Stomach (tissue), 8 donors: ENCODE measurements at regions not wholly inside any gene's neighbourhood (a gene's known extent, or its start where the extent isn't known, plus 50 kb on each side); places are given as distances from the start of the nearest gene placed in this dataset.

Experiments
- DNase-seq, 2 donors: peaks; one replicate each; pipeline versions ENCODE4 v3.0.0 to v3.0.0-alpha.2; 2013 to 2019
- H3K27ac ChIP-seq, 5 donors: fragments of 200-600 bp in 4 of 5; sonication (generic) in 4 of 5; one replicate each; pipeline ENCODE4 v1.5.1; 2013 to 2019; ENCODE audit warnings: mild to moderate bottlenecking in 1 of 5, moderate library complexity in 1 of 5
- H3K27me3 ChIP-seq, 3 donors: fragments of 200-600 bp; sonication (generic); one replicate each; pipeline ENCODE4 v1.5.1; 2017 to 2019; ENCODE audit warnings: mixed run types in 1 of 3
- H3K36me3 ChIP-seq, 4 donors: fragments of 200-600 bp; sonication (generic); 1 replicate in 3 of 4; 2 replicates in 1 of 4; pipeline ENCODE4 v1.5.1; 2016 to 2019
- H3K4me1 ChIP-seq, 4 donors: fragments of 200-600 bp; sonication (generic); one replicate each; pipeline ENCODE4 v1.5.1; 2016 to 2019
- H3K4me3 ChIP-seq, 4 donors: fragments of 200-600 bp; sonication (generic) in 3 of 4; one replicate each; pipeline ENCODE4 v1.5.1; 2016 to 2019; ENCODE audit warnings: mild to moderate bottlenecking in 1 of 4
- H3K9me3 ChIP-seq, 4 donors: fragments of 200-600 bp; sonication (generic); one replicate each; pipeline ENCODE4 v1.5.1; 2016 to 2019
- EP300 ChIP-seq: sonication (generic); formaldehyde crosslinking; IDR thresholded peaks from one replicate; pipeline ENCODE4 v1.6.1; 2017; ENCODE audit warnings: antibody characterized with exemption
- POLR2A ChIP-seq, 4 donors: fragments of 450-650 bp; IDR thresholded peaks; one replicate each; pipeline ENCODE4 v1.6.1; 2016; ENCODE audit warnings: antibody characterized with exemption in 4 of 4, control low read depth in 2 of 4, mild to moderate bottlenecking in 1 of 4, moderate library complexity in 1 of 4
- POLR2AphosphoS5 ChIP-seq, 3 donors: sonication (generic); formaldehyde crosslinking; IDR thresholded peaks; one replicate each; pipeline ENCODE4 v1.6.1; 2016; ENCODE audit warnings: antibody characterized with exemption in 3 of 3
- WGBS, 5 donors: extraction: QIAGEN DNeasy Blood & Tissue Kit in 3 of 5; methylation state at CpG; one replicate each; pipeline versions ENCODE4 v1.1.5 to v1.1.7; 2013 to 2018; 5-methylcytosine and 5-hydroxymethylcytosine counted together
- intact Hi-C: fragments of 100-400 bp; cut with DNase I; formaldehyde crosslinking; loops from one replicate; pipeline ENCODE4 v1.15.1; 2023; ENCODE audit warnings: low total_unique reads
- TF ChIP-seq, protein P1 (sequence below), 7 experiments: fragments of 450-650 bp in 4 of 7; fragments of 200-600 bp in 3 of 7; sonication (generic) in 3 of 7; IDR thresholded peaks; one replicate each; pipeline ENCODE4 v1.5.1; 2016 to 2019; ENCODE audit warnings: antibody characterized with exemption in 7 of 7, control low read depth in 2 of 7, mild to moderate bottlenecking in 1 of 7
- donor health status: healthy with polysubstance abuse.
- donor health status: Bipolar disorder and iron deficiency.
- donor health status: healthy.

DNA sequence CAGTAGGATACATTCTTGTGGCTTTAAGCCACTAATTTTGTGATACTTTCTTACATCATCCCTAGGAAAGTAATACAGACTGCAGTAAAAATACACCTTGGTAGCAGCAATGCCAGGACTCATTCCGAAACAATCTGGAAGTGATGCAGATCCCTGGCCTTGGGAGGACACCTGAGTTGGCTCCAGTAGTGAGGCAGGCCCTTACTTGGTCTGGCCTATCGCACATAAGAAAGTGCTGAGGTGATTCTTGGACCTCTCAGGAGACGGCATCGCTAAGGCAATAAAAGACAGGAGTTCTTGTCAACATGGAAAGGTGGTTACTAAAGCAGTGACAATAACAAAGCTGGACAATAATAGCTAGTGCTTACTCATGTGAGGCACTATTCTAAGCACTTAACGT is 126.5 kb downstream of the SUCNR1 start:
- no peak for TF ChIP-seq EP300
- no peak for TF ChIP-seq POLR2A (IDR thresholded peaks at IDR 0.05)
- TF ChIP-seq, protein P1, sequence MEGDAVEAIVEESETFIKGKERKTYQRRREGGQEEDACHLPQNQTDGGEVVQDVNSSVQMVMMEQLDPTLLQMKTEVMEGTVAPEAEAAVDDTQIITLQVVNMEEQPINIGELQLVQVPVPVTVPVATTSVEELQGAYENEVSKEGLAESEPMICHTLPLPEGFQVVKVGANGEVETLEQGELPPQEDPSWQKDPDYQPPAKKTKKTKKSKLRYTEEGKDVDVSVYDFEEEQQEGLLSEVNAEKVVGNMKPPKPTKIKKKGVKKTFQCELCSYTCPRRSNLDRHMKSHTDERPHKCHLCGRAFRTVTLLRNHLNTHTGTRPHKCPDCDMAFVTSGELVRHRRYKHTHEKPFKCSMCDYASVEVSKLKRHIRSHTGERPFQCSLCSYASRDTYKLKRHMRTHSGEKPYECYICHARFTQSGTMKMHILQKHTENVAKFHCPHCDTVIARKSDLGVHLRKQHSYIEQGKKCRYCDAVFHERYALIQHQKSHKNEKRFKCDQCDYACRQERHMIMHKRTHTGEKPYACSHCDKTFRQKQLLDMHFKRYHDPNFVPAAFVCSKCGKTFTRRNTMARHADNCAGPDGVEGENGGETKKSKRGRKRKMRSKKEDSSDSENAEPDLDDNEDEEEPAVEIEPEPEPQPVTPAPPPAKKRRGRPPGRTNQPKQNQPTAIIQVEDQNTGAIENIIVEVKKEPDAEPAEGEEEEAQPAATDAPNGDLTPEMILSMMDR (IDR thresholded peaks at IDR 0.05) = no peak
- no peak for TF ChIP-seq POLR2AphosphoS5 (IDR thresholded peaks at IDR 0.05)
- DNase-seq = no peak
- H3K27ac ChIP-seq = no peak overlapping the region
- intact Hi-C loops = no loop called here
- no peak overlapping the region for H3K4me3 ChIP-seq
- WGBS, 5 donors = 82 to 95% (median 93%) methylated on average over 5 of the region's 5 CpGs
- H3K9me3 ChIP-seq = no peaks in the 10 kb centered on the region
- no peaks in the 10 kb centered on the region for H3K4me1 ChIP-seq
- no peaks in the 10 kb centered on the region for H3K36me3 ChIP-seq
- H3K27me3 ChIP-seq = no peaks in the 10 kb centered on the region

DNA sequence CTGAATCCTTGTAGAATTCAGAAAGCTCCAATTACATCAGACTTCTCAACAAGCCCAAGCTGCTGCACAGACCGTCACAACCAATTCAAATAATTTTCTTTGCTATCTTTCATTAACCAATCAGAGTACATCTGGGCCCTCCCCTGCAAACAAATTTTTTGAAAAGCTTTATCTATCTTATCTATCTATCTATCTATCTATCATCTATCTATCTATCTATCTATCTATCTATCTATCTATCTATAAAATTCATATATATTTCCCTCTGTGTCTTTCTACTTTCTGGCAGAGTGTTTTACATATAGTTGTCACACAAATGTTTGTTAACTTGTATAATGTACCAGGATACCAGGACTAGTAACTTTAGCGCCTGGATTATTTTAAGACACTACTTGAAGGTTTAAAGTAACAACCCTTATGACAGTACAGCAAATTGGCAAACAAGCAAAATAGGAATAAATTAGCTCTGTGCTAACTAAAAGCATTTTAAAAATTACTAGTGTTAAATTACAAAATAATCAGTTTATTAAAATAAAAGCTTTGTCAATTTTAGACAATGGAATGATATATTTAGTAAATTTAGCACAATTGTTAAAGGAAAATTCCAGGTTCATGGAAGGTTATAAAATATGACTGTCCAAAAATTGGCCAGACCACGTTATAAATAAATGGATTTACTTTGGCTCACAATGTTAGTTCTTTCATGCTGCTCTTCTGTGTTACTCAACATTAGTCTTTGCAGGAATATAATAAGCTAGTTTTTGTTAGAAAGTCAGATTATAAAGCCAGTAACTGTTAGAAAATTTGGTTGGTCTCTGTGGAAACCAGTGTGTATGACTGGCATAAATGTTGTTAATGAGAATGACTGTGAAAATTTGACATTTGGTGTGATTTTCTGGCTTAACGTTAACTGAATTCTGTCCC is 138.6 kb downstream of the SUCNR1 start:
- Histone ChIP-seq H3K27me3 (no peaks in the 10 kb centered on the region), H3K36me3 (no peaks in the 10 kb centered on the region), H3K4me3 (no peak overlapping the region), H3K4me1 (no peaks in the 10 kb centered on the region), H3K9me3 (no peaks in the 10 kb centered on the region), H3K27ac (no peak overlapping the region)
- intact Hi-C loops = no loop called here
- DNase-seq = no peak
- WGBS, 5 donors = 67 to 80% (median 75%) methylated on average over 4 of the region's 4 CpGs
- TF ChIP-seq EP300 (no peak), POLR2A (IDR thresholded peaks at IDR 0.05) (no peak), POLR2AphosphoS5 (IDR thresholded peaks at IDR 0.05) (no peak)
- TF ChIP-seq, protein P1 (IDR thresholded peaks at IDR 0.05) = no peak

DNA sequence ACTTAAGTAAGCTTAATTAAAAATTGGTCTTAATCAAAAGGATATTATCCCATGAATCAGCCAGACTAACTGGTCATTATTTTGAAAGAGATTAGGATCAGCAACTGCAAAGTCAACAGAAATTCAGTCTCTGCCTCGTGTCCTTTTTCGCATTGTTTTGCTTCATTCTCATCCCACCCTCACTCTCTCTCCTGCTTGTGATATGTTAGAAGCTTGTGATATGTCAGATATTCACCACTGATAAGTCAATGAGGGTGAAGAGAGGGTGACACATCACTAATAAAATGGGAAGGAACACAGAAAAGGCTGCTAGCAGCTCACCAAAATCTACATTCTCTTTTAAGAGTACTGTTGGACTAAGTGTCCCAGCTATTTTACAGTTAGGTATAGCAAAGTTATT is 146.1 kb downstream of the SUCNR1 start:
- Histone ChIP-seq H3K4me1 (no peaks in the 10 kb centered on the region), H3K27ac (no peak overlapping the region), H3K36me3 (no peaks in the 10 kb centered on the region), H3K4me3 (no peak overlapping the region), H3K27me3 (no peaks in the 10 kb centered on the region), H3K9me3 (no peaks in the 10 kb centered on the region)
- intact Hi-C loops = no loop called here
- DNase-seq = no peak
- 38 to 60% (median 44%) methylated on average over 2 of the region's 2 CpGs for WGBS, 5 donors
- TF ChIP-seq EP300 (no peak), POLR2A (IDR thresholded peaks at IDR 0.05) (no peak), POLR2AphosphoS5 (IDR thresholded peaks at IDR 0.05) (no peak)
- TF ChIP-seq, protein P1 (IDR thresholded peaks at IDR 0.05) = no peak

DNA sequence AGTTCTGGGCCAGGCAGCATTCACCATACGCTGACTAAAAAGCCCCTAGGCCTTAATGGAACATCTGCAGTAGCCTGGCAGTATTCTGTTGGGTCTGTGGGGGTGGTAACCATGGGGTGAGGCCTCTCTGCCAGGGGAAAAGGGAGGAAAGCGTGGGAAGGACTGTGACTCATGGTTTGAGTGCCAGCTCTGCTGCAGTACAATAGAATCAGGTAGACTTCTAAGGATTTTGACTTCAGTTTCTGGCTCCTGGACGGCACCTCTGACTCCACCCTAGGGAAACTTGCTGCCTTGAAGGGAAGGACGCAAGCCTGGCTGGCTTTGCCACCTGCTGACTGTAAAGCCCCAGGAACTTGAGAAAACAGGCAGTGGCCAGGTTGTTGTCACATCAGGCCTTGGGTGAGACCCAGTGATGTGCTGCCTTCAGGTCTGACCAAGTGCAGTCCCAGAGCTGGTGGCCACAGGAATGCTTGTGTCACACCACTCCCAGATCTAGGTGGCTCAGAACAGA is 148.6 kb downstream of the SUCNR1 start:
- Histone ChIP-seq H3K27ac (no peak overlapping the region), H3K4me3 (no peak overlapping the region), H3K27me3 (no peaks in the 10 kb centered on the region), H3K36me3 (no peaks in the 10 kb centered on the region), H3K9me3 (no peaks in the 10 kb centered on the region), H3K4me1 (peaks cover 0 to 10% (median 0%) of the 10 kb centered on the region in 4 donors)
- 56 to 72% (median 63%) methylated on average over 4 of the region's 4 CpGs for WGBS, 5 donors
- TF ChIP-seq POLR2AphosphoS5 (IDR thresholded peaks at IDR 0.05) (no peak), POLR2A (IDR thresholded peaks at IDR 0.05) (no peak), EP300 (no peak)
- TF ChIP-seq, protein P1 (IDR thresholded peaks at IDR 0.05) = no peak
- DNase-seq = peak in 1 of 2 donors; percentile 26
- intact Hi-C loops = no loop called here
